ENCODE measurements at regions not wholly inside any gene's neighbourhood (a gene's known extent, or its start where the extent isn't known, plus 50 kb on each side); places are given as distances from the start of the nearest gene placed in this dataset.

- no peak for TF ChIP-seq CTCF (conservative IDR thresholded peaks at IDR 0.05 in 1 of 2, IDR thresholded peaks at IDR 0.05 in 1 of 2; ENCODE audit: low read depth in 1 of 2, low read length in 2 of 2)
- no peak for TF ChIP-seq EZH2 (IDR thresholded peaks at IDR 0.05; ENCODE audit: low read length, missing control alignments)
Observed at GRCh38 chr16:66258916-66259845, 107.3 kb upstream of the CDH5 start.
